IPS DF 19.7 (cell line): ENCODE measurements at regions not wholly inside any gene's neighbourhood (a gene's known extent, or its start where the extent isn't known, plus 50 kb on each side); places are given as distances from the start of the nearest gene placed in this dataset.
A peak's percentile ranks its signal among the peaks of the same experiment; 100 is the strongest.

Experiments
- DNase-seq: peaks from one replicate; pipeline ENCODE4 v3.0.0-alpha.2; 2013; ENCODE audit warnings: low read depth, low spot score

GRCh38 chr5:8386719-8387288 is 517.9 kb downstream of the MTRR start:
- DNase-seq, result no peak

GRCh38 chr5:8391911-8392310 is 523.0 kb downstream of the MTRR start:
- no peak for DNase-seq

GRCh38 chr5:8393240-8393639 is 524.3 kb downstream of the MTRR start:
- DNase-seq, result no peak

- no peak for DNase-seq
Measured at GRCh38 chr5:8394965-8395364, 526.0 kb downstream of the MTRR start.

- no peak for DNase-seq
Measured at GRCh38 chr5:8396246-8396645, 527.3 kb downstream of the MTRR start.

GRCh38 chr5:8396756-8397155 is 527.8 kb downstream of the MTRR start:
- no peak for DNase-seq

GRCh38 chr5:8399471-8399870 is 530.5 kb downstream of the MTRR start:
- DNase-seq, result no peak

- no peak for DNase-seq
Measured at GRCh38 chr5:8408258-8408657, 539.3 kb downstream of the MTRR start.

- no peak for DNase-seq
Measured at GRCh38 chr5:8410618-8411017, 541.7 kb downstream of the MTRR start.

GRCh38 chr5:8413975-8414374 is 545.0 kb downstream of the MTRR start:
- DNase-seq, result no peak

- DNase-seq, result no peak
Measured at GRCh38 chr5:8417316-8418048, 548.5 kb downstream of the MTRR start.

GRCh38 chr5:8418049-8418426 is 549.1 kb downstream of the MTRR start:
- DNase-seq, result no peak

GRCh38 chr5:8429778-8430758 is 561.1 kb downstream of the MTRR start:
- DNase-seq, result no peak

- no peak for DNase-seq
Measured at GRCh38 chr5:8434501-8434900, 565.6 kb downstream of the MTRR start.

GRCh38 chr5:8436924-8437323 is 568.0 kb downstream of the MTRR start:
- no peak for DNase-seq

GRCh38 chr5:8445139-8445538 is 576.2 kb downstream of the MTRR start:
- no peak for DNase-seq

- no peak for DNase-seq
Measured at GRCh38 chr5:8446179-8446578, 577.2 kb downstream of the MTRR start.

GRCh38 chr5:8456846-8457186 is 587.9 kb downstream of the MTRR start:
- DNase-seq, result no peak

GRCh38 chr5:8457187-8458037 is 588.5 kb downstream of the MTRR start:
- peak; percentile 47 for DNase-seq

- no peak for DNase-seq
Measured at GRCh38 chr5:8458038-8458383, 589.1 kb downstream of the MTRR start.

GRCh38 chr5:8461543-8461942 is 592.6 kb downstream of the MTRR start:
- DNase-seq, result no peak

- no peak for DNase-seq
Measured at GRCh38 chr5:8462565-8462964, 593.6 kb downstream of the MTRR start.
